ENCODE measurements at regions not wholly inside any gene's neighbourhood (a gene's known extent, or its start where the extent isn't known, plus 50 kb on each side); places are given as distances from the start of the nearest gene placed in this dataset.

DNA sequence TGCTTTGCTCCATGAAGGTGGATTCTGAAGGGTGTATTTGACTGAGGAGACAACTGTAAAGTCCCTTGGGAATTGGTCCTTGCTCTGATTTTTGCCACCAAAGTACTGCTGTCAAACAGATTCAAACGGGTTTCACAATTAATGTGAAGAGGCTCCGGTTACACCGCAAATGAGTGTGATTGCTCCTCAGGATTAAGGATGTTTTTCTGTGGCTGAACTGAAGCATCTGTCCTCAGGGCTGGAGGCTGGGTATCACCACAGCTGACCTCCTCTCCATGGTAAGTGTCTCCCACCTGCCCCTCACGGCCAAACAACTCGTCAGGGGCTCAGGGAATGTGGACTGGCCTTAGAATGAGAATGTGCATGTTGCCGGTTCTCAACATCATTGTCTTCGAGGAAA, 130.4 kb upstream of the NDUFV2 start:
- intact Hi-C loops (cut with DNase I): no loop called here
- Histone ChIP-seq H3K4me1 (no peaks in the 10 kb centered on the region), H3K4me3 (no peak overlapping the region), H3K9me3 (no peaks in the 10 kb centered on the region), H3K36me3 (no peaks in the 10 kb centered on the region), H3K27me3 (no peaks in the 10 kb centered on the region), H3K27ac (replicated peaks in 1 of 4) (no peak overlapping the region)
- DNase-seq (ENCODE audit: extremely low spot score): no peak
- TF ChIP-seq POLR2AphosphoS5 (IDR thresholded peaks at IDR 0.05) (no peak), EP300 (IDR thresholded peaks at IDR 0.05) (no peak), POLR2A (IDR thresholded peaks at IDR 0.05; ENCODE audit: low read depth) (no peak)
- TF ChIP-seq, protein P1, sequence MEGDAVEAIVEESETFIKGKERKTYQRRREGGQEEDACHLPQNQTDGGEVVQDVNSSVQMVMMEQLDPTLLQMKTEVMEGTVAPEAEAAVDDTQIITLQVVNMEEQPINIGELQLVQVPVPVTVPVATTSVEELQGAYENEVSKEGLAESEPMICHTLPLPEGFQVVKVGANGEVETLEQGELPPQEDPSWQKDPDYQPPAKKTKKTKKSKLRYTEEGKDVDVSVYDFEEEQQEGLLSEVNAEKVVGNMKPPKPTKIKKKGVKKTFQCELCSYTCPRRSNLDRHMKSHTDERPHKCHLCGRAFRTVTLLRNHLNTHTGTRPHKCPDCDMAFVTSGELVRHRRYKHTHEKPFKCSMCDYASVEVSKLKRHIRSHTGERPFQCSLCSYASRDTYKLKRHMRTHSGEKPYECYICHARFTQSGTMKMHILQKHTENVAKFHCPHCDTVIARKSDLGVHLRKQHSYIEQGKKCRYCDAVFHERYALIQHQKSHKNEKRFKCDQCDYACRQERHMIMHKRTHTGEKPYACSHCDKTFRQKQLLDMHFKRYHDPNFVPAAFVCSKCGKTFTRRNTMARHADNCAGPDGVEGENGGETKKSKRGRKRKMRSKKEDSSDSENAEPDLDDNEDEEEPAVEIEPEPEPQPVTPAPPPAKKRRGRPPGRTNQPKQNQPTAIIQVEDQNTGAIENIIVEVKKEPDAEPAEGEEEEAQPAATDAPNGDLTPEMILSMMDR (IDR thresholded peaks at IDR 0.05): no peak
- 88% methylated on average over 3 of the region's 7 CpGs for WGBS

GRCh38 chr18:8974279-8974678, 128.2 kb upstream of the NDUFV2 start:
- DNase-seq (ENCODE audit: extremely low spot score): no peak
- no peaks in the 10 kb centered on the region for H3K4me1 ChIP-seq
- H3K9me3 ChIP-seq: no peaks in the 10 kb centered on the region
- intact Hi-C loops (cut with DNase I): no loop called here
- no peaks in the 10 kb centered on the region for H3K27me3 ChIP-seq
- H3K4me3 ChIP-seq: no peak overlapping the region
- no peaks in the 10 kb centered on the region for H3K36me3 ChIP-seq
- TF ChIP-seq EP300 (IDR thresholded peaks at IDR 0.05) (no peak), POLR2AphosphoS5 (IDR thresholded peaks at IDR 0.05) (no peak), POLR2A (IDR thresholded peaks at IDR 0.05; ENCODE audit: low read depth) (no peak)
- TF ChIP-seq, protein P1 (IDR thresholded peaks at IDR 0.05): no peak
- H3K27ac ChIP-seq (replicated peaks in 1 of 4): no peak overlapping the region
- WGBS: 90% methylated on average over 4 of the region's 4 CpGs

DNA sequence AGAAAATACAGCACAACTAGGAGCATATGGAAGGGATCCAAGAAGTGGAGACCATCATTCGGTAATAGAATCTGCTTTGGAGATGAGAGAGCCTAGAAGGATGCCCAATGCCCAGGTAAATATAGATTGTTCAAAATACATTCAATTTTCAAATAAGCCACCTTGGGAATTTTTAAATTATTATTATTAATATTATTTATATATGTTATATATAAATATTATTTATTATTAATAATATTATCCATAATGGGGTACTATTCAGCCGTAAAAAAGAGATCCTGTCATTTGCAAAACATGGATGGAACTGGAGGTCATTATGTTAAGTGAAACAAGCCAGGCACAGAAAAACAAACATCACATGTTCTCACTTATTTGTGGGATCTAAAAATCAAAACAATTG, 127.8 kb upstream of the NDUFV2 start:
- Histone ChIP-seq H3K27me3 (no peaks in the 10 kb centered on the region), H3K36me3 (no peaks in the 10 kb centered on the region), H3K9me3 (no peaks in the 10 kb centered on the region), H3K27ac (replicated peaks in 1 of 4) (no peak overlapping the region), H3K4me3 (no peak overlapping the region), H3K4me1 (no peaks in the 10 kb centered on the region)
- TF ChIP-seq POLR2A (IDR thresholded peaks at IDR 0.05; ENCODE audit: low read depth): no peak
- no peak for TF ChIP-seq EP300 (IDR thresholded peaks at IDR 0.05)
- TF ChIP-seq, protein P1 (IDR thresholded peaks at IDR 0.05): no peak
- TF ChIP-seq POLR2AphosphoS5 (IDR thresholded peaks at IDR 0.05): no peak
- no peak for DNase-seq (ENCODE audit: extremely low spot score)
- intact Hi-C loops (cut with DNase I): no loop called here
- WGBS: 41% methylated on average over 2 of the region's 2 CpGs

- intact Hi-C loops (cut with DNase I): no loop called here
- H3K27ac ChIP-seq (replicated peaks in 1 of 4): no peak overlapping the region
- WGBS: 69% methylated on average over 7 of the region's 7 CpGs
- TF ChIP-seq, protein P1 (IDR thresholded peaks at IDR 0.05): no peak
- TF ChIP-seq EP300 (IDR thresholded peaks at IDR 0.05) (no peak), POLR2A (IDR thresholded peaks at IDR 0.05; ENCODE audit: low read depth) (no peak), POLR2AphosphoS5 (IDR thresholded peaks at IDR 0.05) (no peak)
- no peaks in the 10 kb centered on the region for H3K4me1 ChIP-seq
- H3K27me3 ChIP-seq: no peaks in the 10 kb centered on the region
- no peak overlapping the region for H3K4me3 ChIP-seq
- H3K36me3 ChIP-seq: no peaks in the 10 kb centered on the region
- no peak for DNase-seq (ENCODE audit: extremely low spot score)
- no peaks in the 10 kb centered on the region for H3K9me3 ChIP-seq
Measured at GRCh38 chr18:8975624-8976023, 126.9 kb upstream of the NDUFV2 start.

GRCh38 chr18:8976606-8977005, 125.9 kb upstream of the NDUFV2 start:
- 85% methylated on average over 3 of the region's 3 CpGs for WGBS
- Histone ChIP-seq H3K4me3 (no peak overlapping the region), H3K27ac (replicated peaks in 1 of 4) (no peak overlapping the region), H3K9me3 (no peaks in the 10 kb centered on the region), H3K27me3 (no peaks in the 10 kb centered on the region), H3K4me1 (no peaks in the 10 kb centered on the region), H3K36me3 (no peaks in the 10 kb centered on the region)
- TF ChIP-seq, protein P1 (IDR thresholded peaks at IDR 0.05): no peak
- no peak for TF ChIP-seq EP300 (IDR thresholded peaks at IDR 0.05)
- no peak for TF ChIP-seq POLR2A (IDR thresholded peaks at IDR 0.05; ENCODE audit: low read depth)
- TF ChIP-seq POLR2AphosphoS5 (IDR thresholded peaks at IDR 0.05): no peak
- no peak for DNase-seq (ENCODE audit: extremely low spot score)
- intact Hi-C loops (cut with DNase I): no loop called here
